Activated CD4-positive, alpha-beta T cell treated with anti-CD3 and anti-CD28 coated beads, Interleukin-2, amount 50 U/mL, for 24 hours (primary cell): ENCODE measurements at regions not wholly inside any gene's neighbourhood (a gene's known extent, or its start where the extent isn't known, plus 50 kb on each side); places are given as distances from the start of the nearest gene placed in this dataset.
"Not testable (repeated sequence)": the region's sequence is repeated elsewhere in the genome, so short reads cannot be mapped to it uniquely, and the experiment has no call there.

Experiments
- DNase-seq, 2 donors: peaks; one replicate each; pipeline ENCODE4 v3.0.0-alpha.2; 2020; ENCODE audit warnings: low read depth in 1 of 2, low spot score in 1 of 2

DNA sequence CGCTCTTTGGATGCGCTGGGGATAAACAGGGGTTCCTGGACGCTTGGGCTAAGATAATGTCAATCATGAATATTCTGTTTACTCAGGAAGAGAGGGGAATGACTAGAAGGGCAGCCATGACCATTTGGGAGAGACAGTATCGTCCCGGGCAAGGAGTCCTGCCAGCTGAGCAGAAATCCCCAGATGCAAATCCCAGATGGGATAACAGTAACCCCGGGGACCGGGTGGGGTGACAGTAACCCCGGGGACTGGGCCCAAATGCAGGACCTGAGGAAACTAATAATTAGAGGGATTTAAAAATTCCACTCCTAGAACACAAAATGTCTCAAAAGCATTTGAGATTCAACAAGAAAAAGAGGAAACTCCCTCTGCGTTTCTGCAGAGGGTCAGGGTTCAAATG lies 189.0 kb upstream of the PPP1R26 start:
- no peak for DNase-seq

DNA sequence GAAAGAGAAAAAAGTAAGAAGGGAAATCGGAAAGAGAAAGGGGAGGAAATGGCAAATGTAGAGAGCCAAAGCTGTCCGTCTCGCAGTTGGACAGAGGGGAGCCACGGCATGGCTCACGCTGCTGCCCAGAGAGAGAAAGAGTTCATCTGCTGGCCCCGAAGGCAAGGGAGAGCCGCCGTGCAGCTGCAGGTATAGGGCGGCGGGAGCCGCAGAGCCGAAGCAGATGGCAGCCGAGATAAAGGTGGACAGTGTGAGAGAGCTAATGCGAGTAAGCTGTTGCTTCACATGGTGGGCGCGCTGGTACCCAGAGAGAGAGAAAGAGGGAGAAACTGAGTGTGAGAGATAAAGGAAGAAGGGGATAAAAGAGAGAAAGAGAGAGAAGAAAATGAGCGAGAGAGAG lies 188.4 kb upstream of the PPP1R26 start:
- DNase-seq, result no peak

DNA sequence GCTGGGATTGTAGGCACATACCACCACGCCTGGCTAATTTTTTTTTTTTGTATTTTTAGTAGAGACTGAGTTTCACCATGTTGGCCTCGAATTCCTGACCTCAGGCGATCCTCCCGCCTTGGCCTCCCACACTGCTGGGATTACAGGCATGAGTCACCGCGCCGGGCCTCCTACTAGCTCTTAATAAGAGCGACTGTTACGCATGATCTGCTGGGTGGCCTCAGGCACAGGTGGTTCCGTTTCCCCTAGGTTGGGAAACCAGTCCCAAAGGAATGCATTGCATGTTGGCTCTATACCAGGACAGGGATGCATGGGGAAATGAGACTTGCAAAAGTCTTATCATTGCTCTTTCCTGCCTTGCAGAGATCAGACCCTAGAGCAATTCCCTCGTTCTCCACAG lies 184.7 kb upstream of the PPP1R26 start:
- DNase-seq, result no peak

DNA sequence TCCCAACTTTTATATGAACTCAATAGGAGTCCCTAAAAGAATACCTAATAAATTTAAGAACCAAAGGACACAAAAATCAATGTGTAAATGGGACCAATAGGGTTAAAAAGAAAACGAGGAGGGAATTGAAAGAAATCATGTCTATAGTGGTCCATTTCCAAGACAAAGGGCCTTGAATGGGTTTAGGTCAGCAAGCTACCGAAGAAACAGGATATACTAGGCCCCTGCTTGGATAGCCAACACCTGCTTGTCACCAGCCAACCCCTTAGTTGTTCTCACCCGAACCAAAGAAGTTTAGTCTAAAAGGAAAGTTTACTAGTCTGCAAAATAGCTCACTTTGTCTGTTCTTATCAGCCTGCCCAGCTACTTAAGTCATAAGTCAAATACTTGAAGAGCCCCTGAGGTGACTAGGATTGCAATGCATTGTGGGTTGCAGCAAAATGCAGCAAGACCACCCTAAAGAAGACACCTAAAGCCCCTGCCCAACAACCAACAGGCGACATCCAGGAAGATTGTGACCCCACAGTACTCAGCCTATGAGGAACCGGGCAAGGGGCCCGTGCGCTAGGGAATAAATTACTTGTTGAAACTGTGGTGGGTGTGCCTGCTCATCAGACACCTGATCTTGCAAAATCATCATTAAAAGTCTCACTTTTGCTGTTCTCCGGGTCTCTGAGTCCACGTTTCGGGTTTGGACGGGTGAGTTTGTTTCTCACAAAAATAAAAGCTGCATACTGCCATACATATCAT lies 183.9 kb upstream of the PPP1R26 start:
- DNase-seq, result no peak

- no peak for DNase-seq
Measured at GRCh38 chr9:135296735-135297455, 182.7 kb upstream of the PPP1R26 start.

GRCh38 chr9:135297456-135298075 lies 182.0 kb upstream of the PPP1R26 start:
- DNase-seq, result no peak

DNA sequence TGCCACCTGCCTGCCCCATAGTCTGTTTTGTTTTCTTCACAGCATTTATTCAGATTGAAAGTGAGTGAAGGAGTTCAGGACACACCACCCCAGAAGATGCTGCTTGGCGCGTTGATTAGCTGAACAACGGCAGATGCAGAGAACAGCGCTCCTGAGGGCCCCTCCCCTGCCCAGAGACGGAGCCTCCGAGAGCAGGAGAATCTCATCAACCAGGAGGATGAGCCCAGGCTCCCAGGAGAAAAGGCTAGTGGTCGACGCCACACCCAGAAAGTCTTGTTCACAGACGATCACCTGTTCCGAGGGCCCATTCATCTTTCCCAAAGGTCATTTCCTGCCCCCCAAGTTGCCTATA lies 180.4 kb upstream of the PPP1R26 start:
- DNase-seq, result no peak

DNA sequence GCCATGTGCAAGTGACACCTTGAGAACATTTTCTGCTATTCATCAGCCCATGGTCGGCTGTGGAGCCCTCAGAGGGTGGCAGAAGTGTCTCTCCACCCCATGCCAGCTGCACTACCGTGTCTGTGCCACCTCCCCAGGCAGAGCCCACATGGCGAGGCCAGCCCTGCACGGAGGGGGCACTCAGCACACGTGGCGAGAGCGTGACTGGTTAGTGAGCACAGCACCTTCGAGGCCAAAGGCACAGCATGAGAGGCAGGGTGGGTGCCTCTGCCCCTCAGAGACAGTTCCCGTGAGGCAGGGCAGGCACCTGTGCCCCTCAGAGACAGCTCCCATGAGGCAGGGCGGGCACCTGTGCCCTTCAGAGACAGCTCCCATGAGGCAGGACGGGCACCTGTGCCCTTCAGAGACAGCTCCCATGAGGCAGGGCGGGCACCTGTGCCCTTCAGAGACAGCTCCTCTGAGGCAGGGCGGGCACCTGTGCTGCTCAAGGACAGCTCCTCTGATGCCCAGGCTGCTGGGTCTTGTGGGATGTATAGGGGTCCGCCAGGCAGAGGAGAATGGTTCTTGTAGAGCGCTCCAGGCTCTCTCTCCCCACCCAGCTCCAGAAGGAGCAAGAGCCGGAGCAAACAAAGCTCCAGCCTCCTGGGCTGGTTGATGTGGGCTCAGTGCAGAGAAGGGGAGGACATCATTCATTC lies 179.8 kb upstream of the PPP1R26 start:
- DNase-seq, result no peak

GRCh38 chr9:135300346-135301141 lies 179.0 kb upstream of the PPP1R26 start:
- no peak for DNase-seq

GRCh38 chr9:135301271-135302263 lies 178.0 kb upstream of the PPP1R26 start:
- DNase-seq, result no peak

- DNase-seq, result no peak
Measured at GRCh38 chr9:135302329-135303279, 177.0 kb upstream of the PPP1R26 start.

DNA sequence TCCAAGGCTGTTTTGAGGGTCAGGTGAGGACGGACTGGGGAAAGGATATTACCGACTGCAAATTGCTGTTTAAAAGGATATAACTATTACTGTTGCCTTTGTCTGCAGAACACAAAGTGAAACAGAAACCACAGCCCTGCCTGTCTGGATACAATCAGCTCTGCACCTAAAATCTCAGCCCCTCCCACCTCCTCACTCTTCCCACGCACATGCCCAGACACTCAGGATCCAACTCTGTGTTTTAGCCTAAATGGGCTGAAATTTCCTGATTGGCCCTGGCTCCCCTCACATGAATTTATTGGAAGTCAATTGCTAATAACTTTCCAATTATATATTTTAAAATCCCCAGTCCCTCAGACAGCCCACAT lies 176.3 kb upstream of the PPP1R26 start:
- DNase-seq, result no peak

DNA sequence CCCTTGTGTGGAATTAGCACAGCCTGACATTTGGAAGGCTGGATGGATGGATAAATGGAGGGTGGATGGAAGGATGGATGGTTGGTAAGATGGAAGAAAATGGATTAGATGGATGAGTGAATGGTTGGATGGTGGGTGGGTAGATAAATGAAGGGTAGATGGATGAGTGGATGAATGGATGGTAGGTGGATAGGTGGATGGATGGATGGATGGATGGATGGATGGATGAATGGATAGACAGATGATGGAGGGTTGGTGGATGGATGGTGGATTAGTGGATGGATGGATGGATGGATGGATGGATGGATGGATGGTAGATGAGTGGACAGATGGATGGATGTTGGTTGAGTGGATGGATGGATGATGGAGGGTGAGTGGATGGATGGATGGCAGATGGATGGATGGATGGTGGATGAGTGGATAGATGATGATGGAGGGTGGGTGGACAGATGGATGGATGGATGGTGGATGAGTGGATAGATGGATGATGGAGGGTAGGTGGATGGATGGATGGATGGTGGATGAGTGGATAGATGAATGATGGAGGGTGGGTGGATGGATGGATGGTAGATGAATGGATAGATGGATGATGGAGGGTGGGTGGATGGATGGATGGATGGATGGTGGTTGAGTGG lies 175.6 kb upstream of the PPP1R26 start:
- no peak for DNase-seq

DNA sequence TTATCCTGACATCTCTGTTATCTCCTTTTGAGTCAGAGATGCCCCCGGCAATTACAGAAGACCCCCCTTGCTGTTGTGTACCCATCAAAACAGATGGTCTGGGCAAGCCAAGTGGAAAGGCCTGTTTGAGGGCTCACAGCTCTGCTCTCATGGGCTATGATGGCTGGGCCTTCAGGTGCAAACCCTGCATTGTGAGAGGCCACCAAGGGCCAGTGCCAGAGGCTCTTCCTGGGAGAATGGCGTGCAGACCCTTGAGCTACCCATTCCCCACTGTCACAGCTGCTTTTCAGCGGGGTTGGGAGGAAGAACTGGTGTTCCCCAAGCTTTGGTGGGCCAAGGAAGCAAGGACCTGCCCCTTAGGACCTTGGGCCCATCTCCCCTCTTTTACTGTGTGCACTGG lies 174.7 kb upstream of the PPP1R26 start:
- DNase-seq, result no peak

DNA sequence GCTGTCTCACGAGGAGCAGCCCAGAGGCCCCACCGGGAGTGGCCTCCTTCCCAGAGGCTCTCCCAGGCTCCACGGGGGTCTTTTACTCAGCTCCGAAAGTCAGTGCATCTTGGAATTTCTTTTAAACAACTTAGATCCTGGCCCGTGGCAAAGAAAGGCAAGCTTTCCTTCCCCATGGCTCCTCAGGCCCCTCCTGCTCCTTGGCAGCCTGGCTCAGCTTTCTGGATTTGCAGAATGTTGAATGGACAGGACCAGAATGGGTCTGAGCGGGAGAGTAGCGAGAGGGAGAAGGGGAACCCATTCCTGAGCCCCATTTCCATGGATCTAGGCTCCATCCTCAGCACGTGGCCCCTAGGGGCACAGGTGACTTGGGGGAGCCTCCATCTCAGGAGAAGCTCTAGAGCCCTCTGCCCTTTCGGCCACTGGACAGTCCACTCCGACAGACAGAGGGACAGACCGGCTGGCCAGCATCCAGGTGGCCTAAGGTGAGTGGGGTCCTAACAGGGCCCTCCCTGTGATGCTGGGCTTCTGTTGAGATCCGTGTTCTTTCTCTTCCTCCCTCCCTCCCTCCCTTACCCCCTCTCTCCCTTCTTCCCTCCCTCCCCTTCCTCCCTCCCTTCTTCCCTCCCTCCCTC lies 173.9 kb upstream of the PPP1R26 start:
- no peak for DNase-seq

DNA sequence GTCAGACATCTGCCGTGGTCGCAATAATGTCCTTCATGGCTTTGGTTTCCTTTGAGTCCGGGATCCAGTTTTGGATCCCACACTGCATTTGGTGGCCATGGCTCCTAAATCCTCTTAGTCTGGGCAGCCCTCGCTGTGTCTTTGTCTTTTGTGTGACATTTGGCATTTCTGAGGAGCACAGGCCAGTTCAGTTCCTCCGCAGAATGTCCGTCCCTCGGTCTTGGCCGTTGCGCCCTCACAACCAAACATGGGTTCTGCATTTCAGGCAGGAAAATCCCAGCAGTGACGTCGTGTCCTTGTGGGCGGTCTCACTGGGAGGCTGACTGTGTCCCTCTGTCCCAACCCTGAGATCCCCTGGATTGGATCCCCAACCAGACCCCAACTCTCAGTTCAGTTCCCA lies 172.9 kb upstream of the PPP1R26 start:
- no peak for DNase-seq

- no peak for DNase-seq
Measured at GRCh38 chr9:135307300-135307699, 172.3 kb upstream of the PPP1R26 start.

DNA sequence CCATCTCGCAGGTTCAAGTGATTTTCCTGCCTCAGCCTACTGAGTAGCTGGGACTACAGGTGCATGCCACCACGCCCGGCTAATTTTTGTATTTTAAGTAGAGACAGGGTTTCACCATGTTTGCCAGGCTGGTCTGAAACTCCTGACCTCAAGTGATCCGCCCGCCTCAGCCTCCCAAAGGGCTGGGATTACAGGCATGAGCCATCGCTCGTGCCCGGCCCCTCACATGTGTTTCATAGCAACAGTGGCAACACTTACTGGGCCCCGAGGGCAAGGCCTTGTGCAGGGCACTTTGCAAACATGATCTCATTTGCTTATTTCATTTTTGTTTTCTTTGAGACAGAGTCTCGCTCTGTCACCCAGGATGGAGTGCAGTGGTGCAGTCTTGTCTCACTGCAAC lies 171.7 kb upstream of the PPP1R26 start:
- DNase-seq, result not testable (repeated sequence)
